ENCODE measurements at regions not wholly inside any gene's neighbourhood (a gene's known extent, or its start where the extent isn't known, plus 50 kb on each side); places are given as distances from the start of the nearest gene placed in this dataset.

DNA sequence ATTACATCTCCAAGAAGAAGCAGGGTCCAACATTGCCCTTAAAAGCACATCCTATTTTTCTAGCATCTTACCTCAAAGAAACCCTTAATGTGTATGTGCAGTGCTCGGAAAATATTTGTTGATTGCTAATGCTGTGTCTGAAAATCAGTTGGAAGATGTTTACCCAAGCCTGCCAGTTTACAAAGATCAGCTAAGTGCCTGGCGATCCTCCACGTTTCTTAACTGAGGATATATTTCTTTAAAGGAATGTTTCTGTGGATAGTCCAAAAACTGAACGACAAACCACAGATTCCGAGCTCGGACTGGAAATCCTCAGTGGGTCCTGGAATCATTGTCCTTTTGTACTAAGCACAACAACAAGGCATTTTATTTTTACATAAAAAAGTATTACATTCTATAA is 595.7 kb upstream of the ARID1B start:
- no peaks in the 10 kb centered on the region for H3K36me3 ChIP-seq
- TF ChIP-seq, protein P1, sequence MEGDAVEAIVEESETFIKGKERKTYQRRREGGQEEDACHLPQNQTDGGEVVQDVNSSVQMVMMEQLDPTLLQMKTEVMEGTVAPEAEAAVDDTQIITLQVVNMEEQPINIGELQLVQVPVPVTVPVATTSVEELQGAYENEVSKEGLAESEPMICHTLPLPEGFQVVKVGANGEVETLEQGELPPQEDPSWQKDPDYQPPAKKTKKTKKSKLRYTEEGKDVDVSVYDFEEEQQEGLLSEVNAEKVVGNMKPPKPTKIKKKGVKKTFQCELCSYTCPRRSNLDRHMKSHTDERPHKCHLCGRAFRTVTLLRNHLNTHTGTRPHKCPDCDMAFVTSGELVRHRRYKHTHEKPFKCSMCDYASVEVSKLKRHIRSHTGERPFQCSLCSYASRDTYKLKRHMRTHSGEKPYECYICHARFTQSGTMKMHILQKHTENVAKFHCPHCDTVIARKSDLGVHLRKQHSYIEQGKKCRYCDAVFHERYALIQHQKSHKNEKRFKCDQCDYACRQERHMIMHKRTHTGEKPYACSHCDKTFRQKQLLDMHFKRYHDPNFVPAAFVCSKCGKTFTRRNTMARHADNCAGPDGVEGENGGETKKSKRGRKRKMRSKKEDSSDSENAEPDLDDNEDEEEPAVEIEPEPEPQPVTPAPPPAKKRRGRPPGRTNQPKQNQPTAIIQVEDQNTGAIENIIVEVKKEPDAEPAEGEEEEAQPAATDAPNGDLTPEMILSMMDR (IDR thresholded peaks at IDR 0.05): no peak
- no peaks in the 10 kb centered on the region for H3K4me1 ChIP-seq (ENCODE audit: control insufficient read depth in 1 of 2, insufficient read depth in 1 of 2, low read depth in 1 of 2, low read length in 1 of 2)
- no peaks in the 10 kb centered on the region for H3K27me3 ChIP-seq
- no peaks in the 10 kb centered on the region for H3K9me3 ChIP-seq
- no peak overlapping the region for H3K4me3 ChIP-seq (ENCODE audit: low read depth in 1 of 2, low read length in 1 of 2)
- H3K27ac ChIP-seq: no peak overlapping the region

DNA sequence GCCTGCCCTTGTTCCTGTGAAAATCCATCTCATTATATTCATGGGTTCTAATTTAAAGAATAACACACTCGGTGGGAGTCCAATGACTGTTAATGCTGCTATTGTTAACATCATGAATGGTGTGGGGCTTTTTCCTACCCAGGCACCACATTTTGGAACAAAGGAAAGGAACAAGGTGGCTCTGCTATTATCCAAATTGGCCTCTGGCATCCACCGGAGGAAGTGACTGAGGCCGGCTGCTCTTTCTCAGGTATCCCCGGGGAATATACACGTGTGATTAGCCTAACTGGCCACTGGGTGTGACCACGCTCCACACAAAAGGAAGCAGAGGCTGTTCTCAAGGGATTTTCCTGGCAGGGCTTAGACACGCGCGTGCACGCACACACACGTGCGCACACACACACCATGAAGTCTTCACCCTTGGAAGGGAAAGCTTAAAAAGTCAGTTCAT is 601.2 kb upstream of the ARID1B start:
- Histone ChIP-seq H3K27ac (no peak overlapping the region), H3K36me3 (no peaks in the 10 kb centered on the region), H3K4me3 (ENCODE audit: low read depth in 1 of 2, low read length in 1 of 2) (no peak overlapping the region), H3K4me1 (ENCODE audit: control insufficient read depth in 1 of 2, insufficient read depth in 1 of 2, low read depth in 1 of 2, low read length in 1 of 2) (no peaks in the 10 kb centered on the region), H3K27me3 (no peaks in the 10 kb centered on the region), H3K9me3 (no peaks in the 10 kb centered on the region)
- TF ChIP-seq, protein P1 (IDR thresholded peaks at IDR 0.05): no peak

DNA sequence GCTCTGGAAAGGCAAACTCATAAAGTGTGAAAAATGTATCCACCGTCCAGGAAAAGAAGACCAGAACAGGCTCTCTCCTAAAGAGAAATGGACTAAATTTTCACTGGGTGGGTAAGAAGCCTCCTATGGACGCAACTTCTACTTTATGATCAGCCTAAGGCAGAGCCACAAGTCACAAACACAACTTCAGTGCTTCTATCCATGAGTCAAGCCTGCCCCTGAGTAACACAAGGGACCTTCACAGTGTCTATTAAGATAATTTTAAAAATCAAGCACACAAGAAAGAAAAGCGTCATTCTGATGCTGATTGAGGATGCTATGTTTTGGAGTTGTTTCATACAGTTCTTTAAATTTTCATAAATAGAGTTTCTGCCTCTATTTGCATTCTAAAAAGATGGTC is 601.7 kb upstream of the ARID1B start:
- Histone ChIP-seq H3K36me3 (no peaks in the 10 kb centered on the region), H3K27me3 (no peaks in the 10 kb centered on the region), H3K4me3 (ENCODE audit: low read depth in 1 of 2, low read length in 1 of 2) (no peak overlapping the region), H3K27ac (no peak overlapping the region), H3K9me3 (no peaks in the 10 kb centered on the region), H3K4me1 (ENCODE audit: control insufficient read depth in 1 of 2, insufficient read depth in 1 of 2, low read depth in 1 of 2, low read length in 1 of 2) (no peaks in the 10 kb centered on the region)
- TF ChIP-seq, protein P1 (IDR thresholded peaks at IDR 0.05): no peak

DNA sequence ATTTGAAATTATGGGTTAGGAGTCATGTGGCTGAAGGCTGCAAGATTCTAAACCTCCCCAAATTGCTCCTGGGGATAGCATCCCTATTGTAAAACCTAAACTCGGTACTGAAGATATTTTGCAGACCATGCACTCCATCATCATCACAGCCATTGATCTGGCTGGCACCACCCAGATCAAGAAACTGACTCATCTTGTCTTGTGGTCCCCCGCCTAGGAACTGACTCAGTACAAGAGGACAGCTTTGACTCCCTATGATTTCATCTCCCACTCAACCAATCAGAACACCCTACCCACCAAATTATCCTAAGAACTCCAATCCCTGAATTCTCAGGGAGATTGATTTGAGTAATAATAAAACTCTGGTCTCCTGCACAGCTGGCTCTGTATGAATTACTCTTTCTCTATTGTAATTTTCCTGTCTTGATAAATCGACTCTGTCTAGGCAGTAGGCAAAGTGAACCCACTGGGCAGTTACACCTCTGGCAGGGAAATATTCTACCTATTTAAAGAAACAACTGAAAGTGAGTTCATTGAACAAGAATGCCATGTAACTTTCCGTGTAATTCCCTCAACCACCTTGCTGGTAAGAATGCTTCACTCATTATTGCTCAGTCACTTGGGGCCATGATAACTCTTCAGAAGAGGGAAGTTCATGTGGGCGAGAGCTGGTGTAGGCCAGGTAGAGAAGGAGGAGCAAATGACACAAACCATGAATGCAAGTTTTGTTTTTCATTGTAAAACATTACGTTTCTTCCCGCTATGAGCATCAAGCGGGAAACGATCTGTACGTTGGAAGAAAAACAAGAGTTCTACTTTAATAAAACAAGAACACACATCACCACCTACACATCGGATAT is 602.9 kb upstream of the ARID1B start:
- Histone ChIP-seq H3K4me1 (ENCODE audit: control insufficient read depth in 1 of 2, insufficient read depth in 1 of 2, low read depth in 1 of 2, low read length in 1 of 2) (no peaks in the 10 kb centered on the region), H3K27ac (no peak overlapping the region)
- TF ChIP-seq, protein P1 (IDR thresholded peaks at IDR 0.05): no peak

DNA sequence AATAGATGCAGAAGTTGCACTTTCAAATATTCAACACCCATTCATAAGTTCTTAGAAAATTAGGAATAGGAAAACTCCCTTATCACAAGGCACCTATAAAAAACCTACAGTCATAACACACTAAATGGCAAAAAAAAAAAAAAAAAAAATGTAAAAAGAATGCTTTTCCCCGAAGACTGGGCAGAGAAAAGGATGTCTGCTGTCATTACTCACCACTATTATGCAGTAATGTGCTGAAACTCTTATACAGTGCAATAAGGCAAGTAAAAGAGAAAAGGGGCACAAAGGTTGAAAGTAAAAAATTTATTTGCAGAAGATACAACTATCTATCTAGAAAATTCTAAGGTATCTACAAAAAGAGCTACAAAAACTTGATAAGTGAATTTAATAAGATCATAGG is 607.8 kb upstream of the ARID1B start:
- Histone ChIP-seq H3K4me3 (ENCODE audit: low read depth in 1 of 2, low read length in 1 of 2) (no peak overlapping the region), H3K9me3 (no peaks in the 10 kb centered on the region), H3K36me3 (no peaks in the 10 kb centered on the region), H3K4me1 (ENCODE audit: control insufficient read depth in 1 of 2, insufficient read depth in 1 of 2, low read depth in 1 of 2, low read length in 1 of 2) (no peaks in the 10 kb centered on the region), H3K27me3 (no peaks in the 10 kb centered on the region), H3K27ac (no peak overlapping the region)
- TF ChIP-seq, protein P1 (IDR thresholded peaks at IDR 0.05): no peak

More for the DNA sequence above, 602.9 kb upstream of the ARID1B start:
- H3K36me3 ChIP-seq: no peaks in the 10 kb centered on the region
- no peaks in the 10 kb centered on the region for H3K27me3 ChIP-seq
- H3K9me3 ChIP-seq: no peaks in the 10 kb centered on the region
- H3K4me3 ChIP-seq (ENCODE audit: low read depth in 1 of 2, low read length in 1 of 2): no peak overlapping the region
